GM10248 (cell line): ENCODE measurements at regions not wholly inside any gene's neighbourhood (a gene's known extent, or its start where the extent isn't known, plus 50 kb on each side); places are given as distances from the start of the nearest gene placed in this dataset.
"Not testable (repeated sequence)": the region's sequence is repeated elsewhere in the genome, so short reads cannot be mapped to it uniquely, and the experiment has no call there.

Experiments
- CTCF ChIA-PET: fragments of 300-600 bp; sonication (Branson Sonifier 250); formaldehyde crosslinking; extraction: SDS; loops from one replicate; lab custom pipeline; 2021; ENCODE audit warnings: antibody characterized with exemption; lab: Yijun Ruan, JAX
- POLR2A ChIA-PET: fragments of 350-650 bp; sonication (Branson Sonifier 250); formaldehyde crosslinking; extraction: SDS; loops from one replicate; lab custom pipeline; 2020; ENCODE audit warnings: antibody characterized with exemption; lab: Yijun Ruan, JAX
- DNase-seq: peaks from one replicate; pipeline ENCODE4 v3.0.0; 2012; ENCODE audit errors: extremely low spot score
- CTCF ChIP-seq: IDR thresholded peaks from 2 replicates; pipeline ENCODE4 v1.5.1; 2012; ENCODE audit warnings: mild to moderate bottlenecking, low read depth; ENCODE audit errors: extremely low read depth, missing control alignments, control extremely low read depth

GRCh38 chr22:17284888-17285287 is 65.7 kb upstream of the ADA2 start:
- no peak for TF ChIP-seq CTCF
- CTCF ChIA-PET = interaction anchor here (1.3 to 4.0 kb wide), 2 partner anchors 14 to 113 kb away, joined by 6 to 16 read pairs; no protein-coding TSS in a partner anchor
- no peak for DNase-seq
- POLR2A ChIA-PET = no interaction called here

GRCh38 chr22:17284466-17284865 is 65.2 kb upstream of the ADA2 start:
- no peak for TF ChIP-seq CTCF
- ChIA-PET POLR2A (no interaction called here), CTCF (interaction anchor here (4.0 kb wide), 1 partner anchor 14 kb away, joined by 16 read pairs; no protein-coding TSS in a partner anchor)
- no peak for DNase-seq

- CTCF ChIA-PET = interaction anchor here (4.0 kb wide), 1 partner anchor 15 kb away, joined by 16 read pairs; no protein-coding TSS in a partner anchor
- POLR2A ChIA-PET, DNase-seq: not testable (repeated sequence)
Observed at GRCh38 chr22:17283865-17284264, 64.6 kb upstream of the ADA2 start.

GRCh38 chr22:17283423-17283822 is 64.2 kb upstream of the ADA2 start:
- DNase-seq = no peak
- no peak for TF ChIP-seq CTCF
- ChIA-PET POLR2A (no interaction called here), CTCF (interaction anchor here (0.5 to 4.0 kb wide), 2 partner anchors 8 to 15 kb away, joined by 3 to 16 read pairs; no protein-coding TSS in a partner anchor)

- no peak for TF ChIP-seq CTCF
- ChIA-PET POLR2A (no interaction called here), CTCF (interaction anchor here (1.1 to 1.9 kb wide), 4 partner anchors 12 to 221 kb away, joined by 3 to 5 read pairs (median 4); no protein-coding TSS in a partner anchor)
- no peak for DNase-seq
Observed at GRCh38 chr22:17281440-17281841, 62.2 kb upstream of the ADA2 start.

- POLR2A ChIA-PET = no interaction called here
- CTCF ChIA-PET = interaction anchor here (1.1 to 1.9 kb wide), 5 partner anchors 12 to 221 kb away, joined by 3 to 5 read pairs (median 4); no protein-coding TSS in a partner anchor
- no peak for DNase-seq
- no peak for TF ChIP-seq CTCF
Observed at GRCh38 chr22:17281026-17281425, 61.8 kb upstream of the ADA2 start.

- ChIA-PET POLR2A (no interaction called here), CTCF (interaction anchor here (1.4 to 2.5 kb wide), 4 partner anchors 14 to 101 kb away, joined by 3 to 11 read pairs (median 5); no protein-coding TSS in a partner anchor)
Observed at GRCh38 chr22:17272511-17272991, 53.3 kb upstream of the ADA2 start.

More at GRCh38 chr22:17272511-17272991, 53.3 kb upstream of the ADA2 start:
- TF ChIP-seq CTCF = no peak
- DNase-seq = no peak
